Gastroesophageal sphincter (tissue), 3 donors: ENCODE measurements at regions not wholly inside any gene's neighbourhood (a gene's known extent, or its start where the extent isn't known, plus 50 kb on each side); places are given as distances from the start of the nearest gene placed in this dataset.

Experiments
- CTCF ChIP-seq, 4 experiments: fragments of 200-600 bp in 2 of 4; fragments of 450-650 bp in 2 of 4; sonication (generic) in 1 of 4; IDR thresholded peaks; one replicate each; pipeline ENCODE4 v1.5.1; 2017 to 2019; ENCODE audit warnings: antibody characterized with exemption in 4 of 4, mild to moderate bottlenecking in 2 of 4, moderate library complexity in 2 of 4
- POLR2AphosphoS5 ChIP-seq: sonication (generic); formaldehyde crosslinking; IDR thresholded peaks from one replicate; pipeline ENCODE4 v1.6.1; 2017; ENCODE audit warnings: antibody characterized with exemption

GRCh38 chr17:71022758-71023157, 853.4 kb downstream of the KCNJ2 start:
- no peak for TF ChIP-seq CTCF (IDR thresholded peaks at IDR 0.05)
- no peak for TF ChIP-seq POLR2AphosphoS5
